Mesendoderm (in vitro differentiated cells): ENCODE measurements at regions not wholly inside any gene's neighbourhood (a gene's known extent, or its start where the extent isn't known, plus 50 kb on each side); places are given as distances from the start of the nearest gene placed in this dataset.

Source experiments
- DNase-seq: peaks from one replicate; pipeline ENCODE4 v3.0.0; 2013
- H2AK5ac ChIP-seq: 2 replicates; pipeline ENCODE4 v1.6.1; 2013; ENCODE audit warnings: low read length, inconsistent platforms
- H2BK120ac ChIP-seq: 2 replicates; pipeline ENCODE4 v1.6.1; 2013; ENCODE audit warnings: low read depth, mild to moderate bottlenecking, low read length, moderate library complexity, mixed read lengths
- H2BK15ac ChIP-seq: replicated peaks from 2 replicates; pipeline ENCODE4 v1.6.1; 2013; ENCODE audit warnings: low read depth, mild to moderate bottlenecking, moderate library complexity
- H2BK5ac ChIP-seq: 2 replicates; pipeline ENCODE4 v1.6.1; 2013; ENCODE audit warnings: low read length, inconsistent platforms
- H3K18ac ChIP-seq: 2 replicates; pipeline ENCODE4 v1.6.1; 2013; ENCODE audit warnings: mild to moderate bottlenecking, low read length, mixed read lengths
- H3K23ac ChIP-seq: one replicate; pipeline ENCODE4 v1.6.1; 2013; ENCODE audit warnings: low read length
- H3K27ac ChIP-seq: 2 replicates; pipeline ENCODE4 v1.5.1; 2013; ENCODE audit warnings: low read depth, mild to moderate bottlenecking, inconsistent platforms, low read length, moderate library complexity
- H3K27me3 ChIP-seq: 2 replicates; pipeline ENCODE4 v1.6.1; 2013; ENCODE audit warnings: low read length, control low read depth, mild to moderate bottlenecking, inconsistent platforms; ENCODE audit not compliant: insufficient read depth, poor library complexity
- H3K36me3 ChIP-seq: 2 replicates; pipeline ENCODE4 v1.6.1; 2013; ENCODE audit warnings: low read length, inconsistent platforms; ENCODE audit not compliant: control insufficient read depth, insufficient read depth
- H3K4ac ChIP-seq: one replicate; pipeline ENCODE4 v1.6.1; 2013; ENCODE audit warnings: low read depth, mild to moderate bottlenecking, low read length, moderate library complexity
- H3K4me1 ChIP-seq: 2 replicates; pipeline ENCODE4 v1.6.1; 2013; ENCODE audit warnings: low read depth, low read length, inconsistent platforms; ENCODE audit not compliant: control insufficient read depth
- H3K4me2 ChIP-seq: 2 replicates; pipeline ENCODE4 v1.6.1; 2013; ENCODE audit warnings: low read length
- H3K4me3 ChIP-seq: 2 replicates; pipeline ENCODE4 v1.5.1; 2013; ENCODE audit warnings: mild to moderate bottlenecking, low read length
- H3K56ac ChIP-seq: one replicate; pipeline ENCODE4 v1.6.1; 2013; ENCODE audit warnings: low read length
- H3K79me1 ChIP-seq: 2 replicates; pipeline ENCODE4 v1.6.1; 2013; ENCODE audit warnings: low read length, inconsistent platforms
- H3K79me2 ChIP-seq: 2 replicates; pipeline ENCODE4 v1.6.1; 2013; ENCODE audit warnings: mild to moderate bottlenecking, low read length; ENCODE audit not compliant: control insufficient read depth, insufficient read depth
- H3K9ac ChIP-seq: 2 replicates; pipeline ENCODE4 v1.6.1; 2013; ENCODE audit warnings: low read length, inconsistent platforms
- H4K5ac ChIP-seq: one replicate; pipeline ENCODE4 v1.6.1; 2013; ENCODE audit warnings: low read length
- H4K8ac ChIP-seq: one replicate; pipeline ENCODE4 v1.6.1; 2013; ENCODE audit warnings: low read depth, mild to moderate bottlenecking, control low read depth, low read length, moderate library complexity
- WGBS: extraction: QIAGEN DNeasy Blood & Tissue Kit; methylation state at CpG from one replicate; pipeline ENCODE4 v1.1.7; 2013; ENCODE audit warnings: low lambda C conversion rate, missing lambda C conversion rate; ENCODE audit not compliant: insufficient coverage; ENCODE audit errors: extremely low coverage; 5-methylcytosine and 5-hydroxymethylcytosine counted together

GRCh38 chr6:103723438-103724322 is 1136.0 kb downstream of the HACE1 start:
- Histone ChIP-seq H2BK15ac (no peak overlapping the region), H3K79me2 (no peaks in the 10 kb centered on the region), H3K79me1 (no peaks in the 10 kb centered on the region), H2BK5ac (no peak overlapping the region), H3K9ac (no peak overlapping the region), H3K36me3 (no peaks in the 10 kb centered on the region), H3K4me1 (no peaks in the 10 kb centered on the region), H3K27ac (no peak overlapping the region), H3K4ac (no peak overlapping the region), H3K18ac (no peak overlapping the region), H2AK5ac (no peak overlapping the region), H3K4me3 (no peak overlapping the region), H3K23ac (no peak overlapping the region), H4K5ac (no peak overlapping the region), H2BK120ac (no peak overlapping the region), H3K56ac (no peak overlapping the region), H3K4me2 (no peak overlapping the region), H4K8ac (no peak overlapping the region), H3K27me3 (no peaks in the 10 kb centered on the region)
- no peak for DNase-seq

DNA sequence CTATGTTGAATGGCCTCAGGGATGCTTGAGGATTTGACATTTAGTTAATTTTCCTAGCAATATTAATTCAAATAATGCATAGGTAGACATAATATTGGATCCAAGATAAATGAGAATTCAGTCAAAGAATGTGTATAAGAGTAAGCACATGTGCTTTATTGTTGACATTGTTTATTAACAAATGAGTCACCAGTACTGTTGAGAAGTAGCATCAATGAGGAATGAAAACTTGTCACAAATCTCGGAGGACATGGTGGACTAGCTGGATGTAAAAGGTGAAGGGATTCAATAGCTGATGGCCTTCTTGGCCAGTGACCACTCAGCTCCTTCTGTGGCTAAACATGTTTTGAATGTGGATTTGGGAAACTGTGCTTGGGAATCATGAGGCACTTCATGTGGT is 1137.0 kb downstream of the HACE1 start:
- no CpG with 5 or more reads among the region's 1 CpG for WGBS
- Histone ChIP-seq H4K8ac (no peak overlapping the region), H3K56ac (no peak overlapping the region), H2BK15ac (no peak overlapping the region), H4K5ac (no peak overlapping the region), H3K4me2 (no peak overlapping the region), H3K4me3 (no peak overlapping the region), H3K36me3 (no peaks in the 10 kb centered on the region), H3K79me1 (no peaks in the 10 kb centered on the region), H2BK5ac (no peak overlapping the region), H3K4ac (no peak overlapping the region), H3K9ac (no peak overlapping the region), H3K18ac (no peak overlapping the region), H2AK5ac (no peak overlapping the region), H3K23ac (no peak overlapping the region), H3K4me1 (no peaks in the 10 kb centered on the region), H3K79me2 (no peaks in the 10 kb centered on the region), H3K27ac (no peak overlapping the region), H3K27me3 (no peaks in the 10 kb centered on the region), H2BK120ac (no peak overlapping the region)
- no peak for DNase-seq

DNA sequence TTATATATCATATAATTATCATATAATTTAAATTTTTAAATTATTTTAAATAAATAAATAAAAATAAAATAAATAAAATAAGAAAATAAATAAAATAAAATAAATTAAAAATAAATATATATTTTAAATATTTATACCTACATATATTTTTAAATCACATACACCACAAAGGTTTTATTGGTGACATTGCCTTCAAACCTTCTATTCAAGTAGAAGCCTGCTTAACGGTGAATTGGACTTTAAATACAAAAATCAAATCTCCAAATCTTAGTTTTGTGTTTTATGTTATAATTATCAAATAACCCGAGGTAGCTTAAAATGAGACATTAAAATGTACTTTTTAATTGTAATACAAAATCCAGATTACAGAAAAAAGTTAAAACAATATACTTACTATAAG is 1137.8 kb downstream of the HACE1 start:
- no peaks in the 10 kb centered on the region for H3K4me1 ChIP-seq
- no peak overlapping the region for H4K5ac ChIP-seq
- no peak overlapping the region for H3K18ac ChIP-seq
- no peak overlapping the region for H2BK15ac ChIP-seq
- H3K4me2 ChIP-seq, result no peak overlapping the region
- WGBS, result no CpG with 5 or more reads among the region's 2 CpGs
- H3K36me3 ChIP-seq, result no peaks in the 10 kb centered on the region
- H3K9ac ChIP-seq, result no peak overlapping the region
- no peak overlapping the region for H2AK5ac ChIP-seq
- DNase-seq, result no peak
- H2BK120ac ChIP-seq, result no peak overlapping the region
- H2BK5ac ChIP-seq, result no peak overlapping the region
- H3K27me3 ChIP-seq, result no peaks in the 10 kb centered on the region
- H3K56ac ChIP-seq, result no peak overlapping the region
- H3K23ac ChIP-seq, result no peak overlapping the region
- no peak overlapping the region for H3K4me3 ChIP-seq
- H3K79me1 ChIP-seq, result no peaks in the 10 kb centered on the region
- no peak overlapping the region for H3K4ac ChIP-seq
- H4K8ac ChIP-seq, result no peak overlapping the region
- H3K79me2 ChIP-seq, result no peaks in the 10 kb centered on the region
- H3K27ac ChIP-seq, result no peak overlapping the region

- Histone ChIP-seq H2BK5ac (no peak overlapping the region), H4K8ac (no peak overlapping the region), H3K23ac (no peak overlapping the region), H3K18ac (no peak overlapping the region), H3K9ac (no peak overlapping the region), H2BK15ac (no peak overlapping the region), H2AK5ac (no peak overlapping the region), H3K4me3 (no peak overlapping the region), H2BK120ac (no peak overlapping the region), H3K27ac (no peak overlapping the region), H3K4ac (no peak overlapping the region), H3K4me2 (no peak overlapping the region), H3K36me3 (no peaks in the 10 kb centered on the region), H3K79me2 (no peaks in the 10 kb centered on the region), H3K79me1 (no peaks in the 10 kb centered on the region), H3K4me1 (no peaks in the 10 kb centered on the region), H4K5ac (no peak overlapping the region), H3K27me3 (no peaks in the 10 kb centered on the region), H3K56ac (no peak overlapping the region)
- DNase-seq, result no peak
These were observed 1139.3 kb downstream of the HACE1 start for GRCh38 chr6:103720393-103720792.

GRCh38 chr6:103719545-103719944 is 1140.2 kb downstream of the HACE1 start:
- Histone ChIP-seq H3K23ac (no peak overlapping the region), H4K5ac (no peak overlapping the region), H2BK15ac (no peak overlapping the region), H2BK120ac (no peak overlapping the region), H4K8ac (no peak overlapping the region), H3K9ac (no peak overlapping the region), H3K27ac (no peak overlapping the region), H3K4me3 (no peak overlapping the region), H2AK5ac (no peak overlapping the region), H3K56ac (no peak overlapping the region), H3K36me3 (no peaks in the 10 kb centered on the region), H3K4me2 (no peak overlapping the region), H2BK5ac (no peak overlapping the region), H3K18ac (no peak overlapping the region), H3K79me2 (no peaks in the 10 kb centered on the region), H3K4me1 (no peaks in the 10 kb centered on the region), H3K79me1 (no peaks in the 10 kb centered on the region), H3K4ac (no peak overlapping the region), H3K27me3 (no peaks in the 10 kb centered on the region)
- DNase-seq, result no peak

DNA sequence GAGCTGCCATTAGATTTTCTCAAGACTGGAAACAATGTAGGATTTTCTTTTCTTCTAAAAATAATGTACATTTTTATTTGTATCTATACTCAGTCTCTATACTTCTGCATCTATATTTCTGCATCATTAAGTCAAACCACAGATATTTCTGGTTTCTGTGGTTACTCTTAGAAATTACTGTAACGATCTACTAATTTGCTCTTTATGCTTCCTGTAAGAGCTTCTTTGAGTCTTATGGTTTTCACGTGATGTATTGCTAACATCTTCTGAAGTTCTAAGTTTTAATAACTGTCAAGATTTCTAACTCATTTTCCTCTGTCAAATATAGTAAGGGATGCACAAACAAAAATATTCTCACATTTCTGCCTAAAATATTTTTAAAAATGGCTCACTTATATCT is 1144.5 kb downstream of the HACE1 start:
- Histone ChIP-seq H3K18ac (no peak overlapping the region), H3K79me1 (no peaks in the 10 kb centered on the region), H2AK5ac (no peak overlapping the region), H3K23ac (no peak overlapping the region), H3K36me3 (no peaks in the 10 kb centered on the region), H2BK15ac (no peak overlapping the region), H2BK120ac (no peak overlapping the region), H3K4me3 (no peak overlapping the region), H3K4me2 (no peak overlapping the region), H3K4ac (no peak overlapping the region), H4K8ac (no peak overlapping the region), H3K9ac (no peak overlapping the region), H3K27me3 (no peaks in the 10 kb centered on the region), H3K79me2 (no peaks in the 10 kb centered on the region), H4K5ac (no peak overlapping the region), H3K56ac (no peak overlapping the region), H2BK5ac (no peak overlapping the region), H3K4me1 (no peaks in the 10 kb centered on the region), H3K27ac (no peak overlapping the region)
- WGBS, result no CpG with 5 or more reads among the region's 2 CpGs
- DNase-seq, result no peak
